Esophagus squamous epithelium (tissue), 4 donors: ENCODE measurements at regions not wholly inside any gene's neighbourhood (a gene's known extent, or its start where the extent isn't known, plus 50 kb on each side); places are given as distances from the start of the nearest gene placed in this dataset.

Experiments used
- CTCF ChIP-seq, 6 experiments: fragments of 450-650 bp in 4 of 6; fragments of 200-600 bp in 2 of 6; sonication (generic) in 2 of 6; IDR thresholded peaks; one replicate each; pipeline ENCODE4 v1.5.1; 2016 to 2019; ENCODE audit warnings: antibody characterized with exemption in 6 of 6, mild to moderate bottlenecking in 4 of 6, moderate library complexity in 4 of 6
- POLR2A ChIP-seq, 4 donors: fragments of 450-650 bp; IDR thresholded peaks; one replicate each; pipeline ENCODE4 v1.6.1; 2017; ENCODE audit warnings: antibody characterized with exemption in 4 of 4, mild to moderate bottlenecking in 4 of 4, moderate library complexity in 3 of 4

GRCh38 chrX:8018934-8019333 lies 91.7 kb upstream of the PNPLA4 start:
- TF ChIP-seq POLR2A (IDR thresholded peaks at IDR 0.05): no peak
- no peak for TF ChIP-seq CTCF (IDR thresholded peaks at IDR 0.05)
